ENCODE measurements at regions not wholly inside any gene's neighbourhood (a gene's known extent, or its start where the extent isn't known, plus 50 kb on each side); places are given as distances from the start of the nearest gene placed in this dataset.

- no peak for TF ChIP-seq CTCF (conservative IDR thresholded peaks at IDR 0.05)
- H3K27ac ChIP-seq, result peak overlapping the region; percentile 72
These were observed 315.0 kb downstream of the LPIN1 start for GRCh38 chr2:12061286-12062052.

GRCh38 chr2:12062053-12062395, 315.6 kb downstream of the LPIN1 start:
- H3K27ac ChIP-seq, result peak overlapping the region; percentile 72
- no peak for TF ChIP-seq CTCF (conservative IDR thresholded peaks at IDR 0.05)

- no peak for TF ChIP-seq CTCF (conservative IDR thresholded peaks at IDR 0.05)
- H3K27ac ChIP-seq, result peak overlapping the region; percentile 72
These were observed 316.8 kb downstream of the LPIN1 start for GRCh38 chr2:12063210-12063609.

- no peak overlapping the region for H3K27ac ChIP-seq
- no peak for TF ChIP-seq CTCF (conservative IDR thresholded peaks at IDR 0.05)
These were observed 317.7 kb downstream of the LPIN1 start for GRCh38 chr2:12064153-12064552.

GRCh38 chr2:12066116-12066515, 319.7 kb downstream of the LPIN1 start:
- no peak overlapping the region for H3K27ac ChIP-seq
- no peak for TF ChIP-seq CTCF (conservative IDR thresholded peaks at IDR 0.05)

GRCh38 chr2:12066986-12067385, 320.6 kb downstream of the LPIN1 start:
- H3K27ac ChIP-seq, result no peak overlapping the region
- TF ChIP-seq CTCF (conservative IDR thresholded peaks at IDR 0.05), result no peak

GRCh38 chr2:12068796-12069538, 322.5 kb downstream of the LPIN1 start:
- no peak for TF ChIP-seq CTCF (conservative IDR thresholded peaks at IDR 0.05)
- no peak overlapping the region for H3K27ac ChIP-seq
